CD4-positive, alpha-beta T cell (primary cell): ENCODE measurements at regions not wholly inside any gene's neighbourhood (a gene's known extent, or its start where the extent isn't known, plus 50 kb on each side); places are given as distances from the start of the nearest gene placed in this dataset.

Experiments
- ATAC-seq: fragments of 200-7000 bp; cut with Tn5 transposase; one replicate; pipeline ENCODE4 v1.10.0; 2022; ENCODE audit warnings: mild to moderate bottlenecking; ENCODE audit not compliant: poor library complexity
- CTCF ChIA-PET: fragments of 350-600 bp; sonication (Branson Sonifier 250); formaldehyde crosslinking; loops from one replicate; lab custom pipeline; 2021; ENCODE audit warnings: antibody characterized with exemption, inconsistent platforms; lab: Charles Lee
- POLR2A ChIA-PET: fragments of 350-600 bp; sonication (Branson Sonifier 250); formaldehyde crosslinking; loops from one replicate; lab custom pipeline; 2021; ENCODE audit warnings: antibody characterized with exemption, inconsistent platforms; lab: Charles Lee
- DNase-seq, 14 experiments: peaks; one replicate each; pipeline ENCODE4 v3.0.0-alpha.2; 2013 to 2020; ENCODE audit warnings: mixed read lengths in 2 of 14
- H3K27ac ChIP-seq, 2 donors: one replicate each; pipeline versions ENCODE4 v1.5.1 to v1.7.0; 2013; ENCODE audit warnings: low read length in 2 of 2, low read depth in 1 of 2, mild to moderate bottlenecking in 1 of 2
- H3K27me3 ChIP-seq, 2 experiments: 1 replicate in 1 of 2; 2 replicates in 1 of 2; pipeline versions ENCODE4 v1.6.1 to v1.7.0; 2013; ENCODE audit warnings: low read length in 2 of 2, control low read depth in 1 of 2, mild to moderate bottlenecking in 1 of 2, moderate library complexity in 1 of 2; ENCODE audit not compliant: insufficient read depth in 2 of 2, control insufficient read depth in 1 of 2
- H3K36me3 ChIP-seq: one replicate; pipeline ENCODE4 v1.6.1; 2013; ENCODE audit warnings: low read length, control low read depth; ENCODE audit not compliant: insufficient read depth
- H3K4me1 ChIP-seq: one replicate; pipeline ENCODE4 v1.6.1; 2013; ENCODE audit warnings: low read length, control low read depth; ENCODE audit not compliant: insufficient read depth
- H3K4me3 ChIP-seq: one replicate; pipeline ENCODE4 v1.5.1; 2013; ENCODE audit warnings: mild to moderate bottlenecking, low read length, moderate library complexity
- H3K9me3 ChIP-seq, 2 experiments: 1 replicate in 1 of 2; 2 replicates in 1 of 2; pipeline versions ENCODE4 v1.6.1 to v1.7.0; 2013; ENCODE audit warnings: low read length in 2 of 2, mild to moderate bottlenecking in 2 of 2, control low read depth in 1 of 2, moderate library complexity in 1 of 2; ENCODE audit not compliant: control insufficient read depth in 1 of 2, insufficient read depth in 1 of 2
- H3K27ac Mint-ChIP-seq: one replicate; pipeline ENCODE4 v1.8.0; 2020; ENCODE audit warnings: mixed read lengths
- H3K27me3 Mint-ChIP-seq: one replicate; pipeline ENCODE4 v1.8.0; 2021; ENCODE audit warnings: mixed read lengths
- H3K36me3 Mint-ChIP-seq: one replicate; pipeline ENCODE4 v1.8.0; 2021; ENCODE audit warnings: low read depth, mixed read lengths
- H3K4me1 Mint-ChIP-seq: one replicate; pipeline ENCODE4 v1.8.0; 2021; ENCODE audit warnings: low read depth, mixed read lengths
- H3K4me3 Mint-ChIP-seq: one replicate; pipeline ENCODE4 v1.8.0; 2020; ENCODE audit warnings: mild to moderate bottlenecking, mixed read lengths
- H3K9me3 Mint-ChIP-seq: one replicate; pipeline ENCODE4 v1.8.0; 2020; ENCODE audit warnings: mixed read lengths
- intact Hi-C, 2 experiments: fragments of 100-400 bp; cut with DNase I in 1 of 2; cut with micrococcal nuclease in 1 of 2; formaldehyde crosslinking; loops; one replicate each; pipeline versions ENCODE4 v1.15.1 to v1.9.0; 2023 to 2025; cut with DNase I, micrococcal nuclease
- TF ChIP-seq, protein P1 (sequence below): fragments of 200-600 bp; IDR thresholded peaks from one replicate; pipeline ENCODE4 v1.8.0; 2022; ENCODE audit warnings: antibody characterized with exemption, mild to moderate bottlenecking

DNA sequence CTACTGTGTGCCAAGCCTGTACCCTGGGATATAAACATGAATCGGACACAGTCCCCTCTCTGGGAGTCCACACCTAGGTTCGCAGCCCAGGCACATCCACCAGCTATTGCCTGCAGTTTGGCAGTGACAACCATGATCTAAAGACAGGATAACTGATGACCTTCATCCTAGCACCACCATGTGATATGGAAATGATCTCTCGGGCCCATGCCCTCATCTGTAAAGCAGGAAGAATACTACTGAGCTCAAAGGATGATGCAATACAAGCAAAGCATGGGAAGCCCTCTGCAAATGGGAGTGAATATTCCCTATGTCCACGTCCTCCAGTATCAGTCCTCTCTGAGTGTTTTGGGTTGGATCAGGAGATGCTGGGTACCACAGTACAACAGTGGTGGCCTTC lies 80.9 kb upstream of the MSX1 start:
- Histone ChIP-seq H3K27ac (no peak overlapping the region), H3K27me3 (no peaks in the 10 kb centered on the region), H3K4me3 (no peak overlapping the region), H3K4me1 (no peaks in the 10 kb centered on the region), H3K9me3 (peaks cover 0 to 29% of the 10 kb centered on the region in 2 experiments), H3K36me3 (no peaks in the 10 kb centered on the region)
- Mint-ChIP-seq H3K27ac (no peak overlapping the region), H3K9me3 (no peaks in the 10 kb centered on the region), H3K36me3 (no peaks in the 10 kb centered on the region), H3K4me1 (no peaks in the 10 kb centered on the region), H3K27me3 (peaks cover 12% of the 10 kb centered on the region), H3K4me3 (no peak overlapping the region)
- ChIA-PET CTCF (interaction anchor here (0.6 kb wide), 1 partner anchor 270 kb away, joined by 3 read pairs; no protein-coding TSS in a partner anchor), POLR2A (no interaction called here)
- TF ChIP-seq, protein P1, sequence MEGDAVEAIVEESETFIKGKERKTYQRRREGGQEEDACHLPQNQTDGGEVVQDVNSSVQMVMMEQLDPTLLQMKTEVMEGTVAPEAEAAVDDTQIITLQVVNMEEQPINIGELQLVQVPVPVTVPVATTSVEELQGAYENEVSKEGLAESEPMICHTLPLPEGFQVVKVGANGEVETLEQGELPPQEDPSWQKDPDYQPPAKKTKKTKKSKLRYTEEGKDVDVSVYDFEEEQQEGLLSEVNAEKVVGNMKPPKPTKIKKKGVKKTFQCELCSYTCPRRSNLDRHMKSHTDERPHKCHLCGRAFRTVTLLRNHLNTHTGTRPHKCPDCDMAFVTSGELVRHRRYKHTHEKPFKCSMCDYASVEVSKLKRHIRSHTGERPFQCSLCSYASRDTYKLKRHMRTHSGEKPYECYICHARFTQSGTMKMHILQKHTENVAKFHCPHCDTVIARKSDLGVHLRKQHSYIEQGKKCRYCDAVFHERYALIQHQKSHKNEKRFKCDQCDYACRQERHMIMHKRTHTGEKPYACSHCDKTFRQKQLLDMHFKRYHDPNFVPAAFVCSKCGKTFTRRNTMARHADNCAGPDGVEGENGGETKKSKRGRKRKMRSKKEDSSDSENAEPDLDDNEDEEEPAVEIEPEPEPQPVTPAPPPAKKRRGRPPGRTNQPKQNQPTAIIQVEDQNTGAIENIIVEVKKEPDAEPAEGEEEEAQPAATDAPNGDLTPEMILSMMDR, result no peak
- ATAC-seq, result no peak
- intact Hi-C loops, result no loop called here
- DNase-seq, result no peak

DNA sequence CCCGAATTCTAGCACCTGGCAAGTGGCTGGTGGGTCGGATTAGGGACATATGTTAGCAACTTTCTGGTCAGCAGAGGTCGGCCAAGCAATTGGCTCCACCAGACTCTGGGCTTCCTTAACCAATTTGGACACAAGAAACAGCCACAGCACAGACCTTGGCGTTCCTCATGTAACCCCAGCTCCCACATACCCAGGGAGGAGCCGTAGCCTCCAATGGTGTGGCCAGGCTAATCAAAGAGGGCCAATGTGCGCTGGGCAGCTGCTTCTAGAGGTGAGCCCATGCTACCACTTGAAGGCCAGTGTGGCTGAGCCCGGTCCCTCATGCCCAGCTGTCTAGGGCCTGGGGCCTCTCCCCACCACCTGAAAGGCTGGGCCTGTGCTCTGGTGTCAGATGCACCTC lies 82.5 kb upstream of the MSX1 start:
- no peak overlapping the region for H3K4me3 Mint-ChIP-seq
- Histone ChIP-seq H3K36me3 (no peaks in the 10 kb centered on the region), H3K4me3 (no peak overlapping the region), H3K4me1 (no peaks in the 10 kb centered on the region), H3K27ac (no peak overlapping the region), H3K9me3 (peaks cover 0 to 25% of the 10 kb centered on the region in 2 experiments), H3K27me3 (no peaks in the 10 kb centered on the region)
- TF ChIP-seq, protein P1, result no peak
- CTCF ChIA-PET, result no interaction called here
- H3K27ac Mint-ChIP-seq, result no peak overlapping the region
- no peaks in the 10 kb centered on the region for H3K4me1 Mint-ChIP-seq
- ATAC-seq (no peak), DNase-seq (no peak)
- POLR2A ChIA-PET, result no interaction called here
- peaks cover 12% of the 10 kb centered on the region for H3K27me3 Mint-ChIP-seq
- no peaks in the 10 kb centered on the region for H3K9me3 Mint-ChIP-seq
- intact Hi-C loops, result no loop called here
- no peaks in the 10 kb centered on the region for H3K36me3 Mint-ChIP-seq

DNA sequence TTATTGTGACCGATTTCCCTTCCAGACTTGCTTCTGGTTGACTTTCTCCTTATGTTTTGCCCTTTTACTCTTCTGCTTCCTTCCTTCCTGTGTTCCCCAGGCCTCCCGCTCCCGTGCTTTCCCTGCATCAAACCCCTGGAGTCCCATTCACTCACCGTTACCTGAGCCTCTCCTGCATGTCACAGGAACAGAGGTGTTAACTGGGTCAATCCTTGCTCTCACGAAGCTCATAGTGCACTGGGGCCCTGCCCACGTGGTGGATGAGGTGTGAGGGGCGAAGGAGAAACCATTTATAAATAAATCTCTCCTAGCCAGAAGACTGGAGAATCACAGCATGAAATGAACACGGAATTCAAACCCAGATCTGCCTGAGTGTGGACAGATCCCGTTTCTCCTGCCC lies 83.1 kb upstream of the MSX1 start:
- H3K27ac Mint-ChIP-seq, result no peak overlapping the region
- TF ChIP-seq, protein P1, result no peak
- Histone ChIP-seq H3K9me3 (peaks cover 0 to 20% of the 10 kb centered on the region in 2 experiments), H3K36me3 (no peaks in the 10 kb centered on the region), H3K27me3 (no peaks in the 10 kb centered on the region), H3K4me3 (no peak overlapping the region), H3K27ac (no peak overlapping the region), H3K4me1 (no peaks in the 10 kb centered on the region)
- intact Hi-C loops, result no loop called here
- CTCF ChIA-PET, result no interaction called here
- no peak for ATAC-seq
- H3K4me3 Mint-ChIP-seq, result no peak overlapping the region
- H3K27me3 Mint-ChIP-seq, result peaks cover 12% of the 10 kb centered on the region
- no peaks in the 10 kb centered on the region for H3K9me3 Mint-ChIP-seq
- DNase-seq, result no peak
- no peaks in the 10 kb centered on the region for H3K36me3 Mint-ChIP-seq
- H3K4me1 Mint-ChIP-seq, result no peaks in the 10 kb centered on the region
- POLR2A ChIA-PET, result no interaction called here
